NCI-H1092 (cell line): ENCODE measurements at regions not wholly inside any gene's neighbourhood (a gene's known extent, or its start where the extent isn't known, plus 50 kb on each side); places are given as distances from the start of the nearest gene placed in this dataset.
"Not testable (repeated sequence)": the region's sequence is repeated elsewhere in the genome, so short reads cannot be mapped to it uniquely, and the experiment has no call there.

Source experiments
- DNase-seq: peaks from one replicate; lab custom pipeline; 2025; lab: John Stamatoyannopoulos, UW

DNA sequence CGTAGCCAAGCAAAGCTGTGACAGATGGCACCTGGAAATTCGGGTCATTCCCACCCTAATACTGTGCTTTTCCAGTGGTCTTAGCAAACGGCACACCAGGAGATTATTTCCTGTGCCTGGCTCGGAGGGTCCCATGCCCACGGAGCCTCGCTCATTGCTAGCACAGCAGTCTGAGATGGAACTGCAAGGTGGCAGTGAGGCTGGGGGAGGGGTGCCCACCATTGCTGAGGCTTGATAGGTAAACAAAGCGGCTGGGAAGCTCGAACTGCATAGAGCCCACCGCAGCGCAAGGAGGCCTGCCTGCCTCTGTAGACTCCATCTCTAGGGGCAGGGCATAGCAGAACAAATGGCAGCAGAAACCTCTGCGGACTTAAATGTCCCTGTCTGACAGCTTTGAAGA, 942.8 kb downstream of the METTL15 start:
- DNase-seq = not testable (repeated sequence)

DNA sequence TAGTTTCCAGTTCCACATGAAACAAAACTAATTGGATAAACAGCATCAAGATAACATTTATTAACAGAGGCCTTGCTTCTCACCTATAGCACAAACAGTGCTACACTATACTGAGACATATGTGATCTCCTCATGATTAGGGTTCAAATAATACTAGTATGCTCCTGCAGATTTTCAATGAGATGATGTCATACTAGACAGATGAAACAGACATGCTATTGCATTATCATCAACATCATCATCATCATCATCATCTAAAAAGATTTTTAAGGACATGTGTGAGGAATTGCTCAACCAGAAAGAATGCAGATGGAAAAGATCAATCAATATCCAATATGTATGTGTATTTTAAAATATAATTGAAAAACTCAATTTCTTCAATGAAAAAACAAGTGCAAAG, 932.3 kb downstream of the METTL15 start:
- DNase-seq = no peak

DNA sequence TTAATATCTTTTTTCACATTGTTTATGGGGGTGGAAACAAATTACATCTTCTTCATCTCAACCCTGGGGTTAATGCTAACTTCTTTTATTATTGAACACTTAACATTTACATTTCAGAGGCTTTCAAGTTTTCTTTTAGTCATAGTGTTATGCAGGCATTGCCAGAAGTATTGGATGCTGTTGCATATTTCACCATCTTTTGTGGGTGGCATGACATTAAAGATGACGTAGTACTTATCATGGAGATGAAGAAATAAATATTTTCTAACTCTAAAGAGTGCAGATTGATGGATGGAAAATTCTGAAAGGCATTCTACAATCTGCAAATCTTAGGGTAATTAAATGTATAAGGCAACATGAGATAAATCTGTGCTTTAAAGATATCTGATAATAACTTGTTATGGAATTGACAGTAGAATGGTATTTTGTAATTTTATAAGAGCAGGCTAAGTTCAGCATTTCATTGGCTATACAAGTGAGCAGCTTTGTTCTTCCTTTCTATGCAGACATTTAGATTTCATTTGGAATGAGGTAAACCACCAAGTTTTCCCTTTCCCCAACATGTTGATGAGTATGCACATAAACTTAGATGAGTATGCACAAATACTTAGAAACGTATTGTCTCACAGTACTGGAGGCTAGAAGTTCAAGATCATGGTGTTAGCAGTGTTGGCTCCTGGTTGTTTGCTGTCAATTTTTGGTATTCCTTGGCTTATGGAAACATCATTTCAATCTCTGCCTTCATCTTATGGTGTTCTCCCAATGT, 924.4 kb downstream of the METTL15 start:
- no peak for DNase-seq

DNA sequence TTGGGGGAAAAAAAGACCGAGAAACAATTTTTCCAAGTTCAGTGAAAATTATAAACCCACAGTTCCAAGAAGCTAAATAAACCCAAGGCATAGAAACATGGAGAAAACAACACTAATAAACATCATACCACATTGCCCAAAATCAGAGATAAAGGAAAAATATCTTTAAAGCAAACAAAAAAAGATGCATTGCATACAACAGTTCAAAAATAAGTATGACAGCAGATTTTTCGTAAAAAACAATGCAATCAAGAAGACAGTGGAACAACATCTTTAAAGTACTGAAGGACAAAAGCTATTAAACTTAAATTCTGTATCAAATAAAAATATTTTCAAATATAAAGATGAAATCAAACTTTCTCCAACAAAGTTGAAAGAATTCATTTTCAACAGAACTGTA, 921.3 kb downstream of the METTL15 start:
- DNase-seq = no peak

DNA sequence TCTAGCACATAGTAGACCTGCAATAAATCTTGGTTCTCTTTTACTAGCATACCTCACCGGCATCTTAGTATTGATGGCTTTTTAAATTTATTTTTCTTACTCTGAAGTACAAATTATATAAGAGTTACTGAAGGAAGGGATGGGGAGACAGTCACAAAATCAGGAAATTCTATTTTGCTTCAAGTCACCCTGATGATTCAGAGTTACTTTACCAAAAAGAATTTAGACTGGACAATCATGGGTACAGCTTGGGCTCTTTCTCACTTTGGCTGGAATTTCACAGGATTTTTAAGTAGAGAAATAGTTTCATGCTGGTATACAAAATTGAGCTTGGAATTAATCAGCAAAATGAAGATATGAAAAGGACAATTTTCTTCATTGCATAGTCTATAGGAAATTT, 919.2 kb downstream of the METTL15 start:
- no peak for DNase-seq

DNA sequence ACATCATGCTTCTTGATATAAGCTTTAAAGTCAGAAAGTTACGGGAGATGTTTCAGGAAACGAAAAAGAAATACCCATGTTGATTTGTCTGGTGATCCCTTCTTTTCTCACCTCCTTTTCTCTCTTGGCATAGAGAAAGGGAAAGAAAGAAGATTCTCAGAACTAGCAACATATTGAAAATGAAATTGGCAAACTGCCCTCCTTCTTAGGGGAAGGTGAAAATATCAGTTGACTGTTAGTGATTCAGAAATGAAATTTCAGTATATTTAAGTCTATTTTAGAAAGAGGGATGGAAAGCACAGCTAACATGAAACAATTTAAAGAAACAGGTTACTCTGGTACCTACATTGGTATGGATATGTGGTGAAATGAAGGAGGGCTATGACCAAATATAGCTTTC, 918.1 kb downstream of the METTL15 start:
- no peak for DNase-seq

DNA sequence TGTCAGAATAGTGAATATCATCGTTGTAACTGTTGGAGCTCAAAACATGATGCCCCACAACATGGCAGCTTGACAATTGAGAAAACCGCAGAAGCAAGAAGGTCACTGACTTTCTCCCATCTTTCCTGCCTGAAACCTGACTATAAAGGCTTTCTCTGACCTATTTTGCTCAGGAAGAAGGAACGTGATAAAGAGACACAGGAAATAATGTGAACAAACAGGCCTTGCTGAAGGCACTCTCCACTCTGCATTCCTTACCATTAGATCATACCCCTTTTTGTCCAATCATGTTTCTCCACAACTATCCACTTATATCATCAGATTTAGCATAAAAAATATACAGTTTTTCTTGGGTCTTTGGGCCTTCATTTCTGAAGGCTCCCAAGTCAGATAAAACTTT, 916.8 kb downstream of the METTL15 start:
- DNase-seq = no peak

DNA sequence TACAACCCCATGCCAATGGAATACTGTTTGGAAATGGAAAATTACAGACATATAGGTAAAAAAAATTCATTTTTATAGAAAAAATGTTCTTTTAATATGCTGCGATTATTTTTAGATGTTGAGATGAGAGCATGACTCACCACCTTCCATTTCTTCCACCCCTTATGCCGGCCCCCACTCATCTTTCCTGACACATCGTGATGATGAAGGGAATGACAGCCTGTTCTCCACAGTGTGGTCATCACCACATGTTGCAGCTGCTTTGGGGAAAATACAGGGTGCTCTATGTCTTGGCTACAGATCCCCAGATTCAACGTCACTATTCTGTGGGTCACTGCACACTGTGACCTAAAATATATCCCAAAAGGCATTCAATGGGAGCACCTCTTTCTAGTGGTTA, 916.2 kb downstream of the METTL15 start:
- DNase-seq = no peak

DNA sequence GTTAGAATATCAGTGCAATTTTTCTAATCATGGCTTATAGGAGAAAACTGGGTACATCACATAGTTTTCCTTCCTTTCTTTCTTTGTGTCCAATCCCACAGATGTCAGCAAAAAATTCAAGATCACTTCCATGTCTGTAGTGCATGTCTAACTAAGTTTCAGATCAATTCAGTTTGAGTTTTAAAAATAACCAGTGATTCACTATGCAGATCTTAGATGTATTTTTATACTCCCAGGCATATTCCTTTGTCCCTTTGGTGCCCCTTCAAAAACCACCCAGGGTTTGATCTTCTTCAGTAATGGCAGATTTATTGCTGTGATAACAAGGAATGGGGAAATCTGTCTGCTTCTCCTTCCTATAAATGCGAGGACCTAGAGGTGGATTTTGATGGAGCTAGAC, 915.6 kb downstream of the METTL15 start:
- DNase-seq = no peak

DNA sequence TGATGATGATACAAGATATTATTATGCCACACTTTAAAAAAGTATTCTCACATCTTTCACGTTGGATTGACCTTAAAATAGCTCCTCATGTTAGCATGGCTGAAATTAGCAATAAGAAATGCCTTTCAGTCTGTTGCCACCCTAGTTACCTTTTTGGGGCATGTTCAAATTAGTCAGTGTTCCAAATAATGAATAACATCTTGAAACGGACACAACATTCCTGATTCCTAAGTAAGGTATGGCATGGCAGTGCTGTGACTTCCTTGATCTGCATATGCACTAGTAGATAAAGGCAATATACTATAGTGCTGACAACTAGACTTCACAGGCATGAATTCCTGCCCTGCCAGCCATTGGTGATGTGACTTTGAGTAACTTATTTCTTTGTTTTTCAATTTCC, 914.5 kb downstream of the METTL15 start:
- DNase-seq = no peak

DNA sequence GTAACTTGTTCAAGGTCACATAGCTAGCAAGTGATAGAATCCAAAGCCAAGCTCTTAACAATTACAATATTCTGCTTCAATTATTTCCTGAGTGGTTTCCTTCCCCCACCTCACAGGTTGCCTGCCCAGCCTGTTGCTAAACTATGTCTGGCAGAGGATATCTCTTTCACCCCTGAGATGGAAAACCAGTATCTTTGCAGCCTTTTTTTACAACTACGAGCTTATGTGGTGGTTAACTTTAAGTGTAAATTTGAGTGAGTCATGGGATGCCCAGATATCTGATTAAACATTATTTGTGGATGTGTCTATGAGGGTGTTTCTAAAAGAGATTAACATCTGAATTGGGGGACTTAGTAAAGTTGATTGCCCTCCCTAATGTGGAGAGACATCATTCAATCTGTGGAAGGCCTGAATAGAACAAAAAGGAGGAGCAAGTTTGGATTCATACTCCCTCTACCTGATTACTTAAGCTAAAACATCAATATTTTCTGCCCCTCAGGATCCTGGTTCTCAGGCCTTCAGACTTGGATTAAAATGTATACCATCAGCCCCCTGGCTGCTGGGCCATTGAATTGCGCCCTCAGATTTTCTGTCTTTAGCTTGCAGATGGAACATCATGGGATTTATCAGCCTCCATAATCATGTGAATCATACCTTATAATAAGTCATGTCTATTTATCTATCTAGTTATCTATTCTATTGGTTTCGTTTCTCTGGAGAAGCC, 911.9 kb downstream of the METTL15 start:
- no peak for DNase-seq

DNA sequence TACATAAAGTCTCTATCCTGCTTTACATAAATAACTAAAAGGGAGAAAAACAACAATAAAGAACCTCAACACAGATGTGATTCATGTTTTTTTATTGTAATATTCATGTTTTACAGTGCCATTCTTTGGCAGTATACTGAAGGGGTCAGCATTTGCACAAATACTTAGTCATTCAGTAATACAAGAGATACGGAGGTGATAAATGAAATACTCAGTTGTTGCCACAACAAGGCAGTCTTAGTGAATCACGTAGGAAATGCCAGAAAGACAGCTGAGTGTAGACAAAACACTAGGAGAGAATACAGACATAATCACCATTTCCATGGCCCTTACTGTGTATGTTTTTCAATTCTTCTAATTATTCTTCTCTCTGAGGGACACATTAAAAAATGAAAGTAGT, 910.4 kb downstream of the METTL15 start:
- DNase-seq = no peak

DNA sequence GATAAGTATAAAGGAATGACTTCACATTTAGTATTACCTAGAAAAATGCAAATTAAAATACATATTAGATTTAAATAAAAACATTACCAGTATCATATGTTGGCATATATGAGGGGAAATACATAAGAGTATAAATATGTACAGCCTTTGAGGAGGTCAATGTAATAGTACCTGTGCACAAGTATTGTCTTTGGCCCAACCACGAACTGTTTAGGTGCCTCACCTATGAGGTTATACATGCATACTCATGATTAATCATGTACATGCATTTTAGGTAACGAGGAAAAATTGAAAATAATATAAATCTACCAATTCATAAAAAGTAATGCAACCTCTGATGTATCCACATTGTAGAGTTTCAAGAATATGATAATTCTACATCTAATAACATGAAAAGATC, 909.8 kb downstream of the METTL15 start:
- DNase-seq = no peak

DNA sequence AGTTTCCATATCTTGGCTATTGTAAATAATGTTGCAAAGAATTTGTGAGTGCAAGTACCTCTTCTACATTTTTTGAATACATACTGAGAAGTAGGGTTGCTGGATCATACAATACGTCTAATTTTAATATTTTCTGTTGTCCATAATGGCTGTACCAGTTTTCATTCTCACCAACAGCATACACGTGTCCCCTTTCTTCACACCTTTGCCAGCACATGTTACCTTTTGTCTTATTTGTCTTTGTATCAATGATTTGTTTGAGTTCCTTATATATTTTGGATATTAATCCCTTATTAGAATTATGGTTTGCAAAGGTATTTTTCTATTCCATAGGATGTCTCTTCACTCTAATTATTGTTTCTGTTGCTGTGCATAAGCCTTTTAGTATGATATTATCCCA, 904.3 kb downstream of the METTL15 start:
- no peak for DNase-seq

DNA sequence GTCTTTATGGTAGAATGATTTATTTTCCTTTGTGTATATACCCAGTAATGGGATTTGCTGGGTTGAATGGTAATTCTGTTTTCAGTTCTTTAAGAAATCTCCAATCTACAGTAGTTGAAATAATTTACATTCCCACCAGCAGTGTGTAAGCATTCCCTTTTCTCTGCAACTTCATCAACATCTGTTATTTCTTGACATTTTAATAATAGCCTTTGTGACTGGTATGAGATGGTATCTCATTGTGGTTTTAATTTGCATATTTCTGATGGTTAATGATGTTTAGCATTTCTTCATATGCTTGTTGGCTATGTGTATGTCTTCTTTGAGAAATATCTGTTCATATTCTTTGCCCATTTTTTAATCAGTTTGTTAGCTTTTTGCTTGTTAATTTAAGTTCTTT, 901.2 kb downstream of the METTL15 start:
- no peak for DNase-seq

DNA sequence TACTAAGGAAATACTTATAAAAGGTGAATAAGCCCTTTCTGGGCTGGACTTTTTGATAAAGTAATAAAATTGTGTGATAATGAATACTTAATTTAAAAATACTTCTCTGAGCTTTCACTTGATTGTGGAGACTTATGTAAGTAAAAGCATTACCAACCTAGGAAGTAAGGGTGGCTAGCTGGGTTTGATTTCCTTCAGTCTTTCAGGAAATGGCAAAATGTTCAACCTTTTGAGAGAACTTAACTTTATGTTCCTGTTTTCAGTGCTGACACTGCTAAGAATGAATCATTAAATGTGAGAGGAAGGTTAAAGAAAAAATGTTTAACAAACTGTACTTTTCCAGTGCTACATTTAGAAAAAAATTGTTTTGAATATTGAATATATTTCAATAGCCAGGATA, 900.3 kb downstream of the METTL15 start:
- no peak for DNase-seq

DNA sequence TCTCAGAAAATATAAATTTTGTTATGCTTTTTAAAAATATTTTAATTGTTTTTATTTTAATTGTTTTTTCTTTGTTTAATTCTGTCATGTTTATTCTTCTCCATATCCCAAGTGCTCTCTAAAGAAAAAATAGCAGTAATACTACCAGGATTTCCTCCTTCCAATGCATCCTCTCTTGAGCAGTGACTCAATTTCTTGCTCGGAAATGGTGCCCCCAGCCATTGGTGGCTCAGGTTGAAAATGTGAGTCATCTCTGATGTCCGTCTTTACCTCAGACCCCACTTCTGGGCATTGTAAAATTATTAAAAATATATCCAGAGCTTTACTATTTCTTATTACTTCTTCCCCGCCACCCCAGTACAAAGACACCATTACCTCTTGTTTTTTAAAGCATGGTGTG, 898.5 kb downstream of the METTL15 start:
- DNase-seq = no peak

DNA sequence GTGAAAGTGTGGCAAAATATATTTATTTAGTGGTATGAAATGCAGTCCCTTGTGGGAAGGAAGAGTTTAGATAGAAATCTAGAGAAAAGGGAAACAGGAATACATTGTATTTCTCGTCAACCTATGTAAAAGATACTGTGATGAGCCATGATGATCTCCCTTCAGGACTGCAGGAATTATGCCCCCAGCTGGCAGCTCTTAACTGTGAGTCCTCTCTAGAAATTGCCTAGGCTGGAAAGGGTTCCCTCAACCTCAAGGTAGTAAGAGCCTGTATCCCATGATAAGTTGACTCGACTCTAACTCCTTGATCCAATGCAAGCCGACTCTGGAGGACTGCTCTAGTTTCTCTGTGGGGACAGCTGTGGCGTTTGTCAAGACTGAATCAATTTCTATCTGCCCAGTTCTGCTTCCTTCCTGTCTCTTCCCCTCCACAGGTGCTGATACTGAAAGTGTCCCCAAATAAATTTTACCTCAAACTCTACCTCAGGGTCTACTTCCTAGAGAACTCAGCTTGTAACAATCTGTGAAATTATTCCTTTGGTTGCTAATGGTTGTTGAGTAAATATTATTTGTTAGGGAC, 897.3 kb downstream of the METTL15 start:
- no peak for DNase-seq

DNA sequence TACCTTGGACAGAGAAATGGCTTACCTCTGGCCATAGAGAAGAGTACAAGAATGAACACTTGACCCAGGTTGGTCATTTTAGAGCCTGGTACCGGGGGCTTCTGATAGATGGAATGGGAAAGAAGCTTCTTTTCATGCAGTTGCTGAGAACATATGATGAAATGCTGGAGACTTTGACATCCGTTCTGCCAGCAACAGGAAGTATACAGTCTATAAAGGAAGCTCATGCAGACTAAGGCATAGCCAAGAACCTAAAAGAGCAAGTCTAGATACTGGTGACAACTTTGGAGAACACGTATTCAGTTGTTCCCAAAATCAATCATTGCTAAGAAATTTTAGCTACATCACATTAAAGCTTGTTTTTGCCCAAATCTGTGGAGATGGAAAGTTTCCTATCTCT, 894.6 kb downstream of the METTL15 start:
- DNase-seq = no peak

DNA sequence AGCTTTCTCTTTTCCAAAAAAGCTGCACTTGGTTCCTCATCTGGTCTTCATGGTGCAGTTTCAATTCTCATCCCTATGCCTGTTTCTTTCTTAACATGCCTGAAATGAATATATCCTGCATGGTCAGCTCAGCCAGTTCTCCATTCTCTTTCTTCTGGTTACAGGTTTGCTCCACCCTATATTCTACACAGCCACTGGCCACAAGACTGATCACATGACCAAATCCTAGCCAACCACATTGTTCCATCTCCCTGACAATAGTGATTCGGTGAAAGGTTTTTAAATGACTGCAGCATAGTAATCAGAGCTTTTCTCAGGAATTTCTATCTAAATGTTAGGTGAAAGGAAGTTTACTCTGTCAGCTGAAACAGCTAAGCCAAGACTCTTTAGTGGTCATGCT, 891.4 kb downstream of the METTL15 start:
- DNase-seq = no peak

DNA sequence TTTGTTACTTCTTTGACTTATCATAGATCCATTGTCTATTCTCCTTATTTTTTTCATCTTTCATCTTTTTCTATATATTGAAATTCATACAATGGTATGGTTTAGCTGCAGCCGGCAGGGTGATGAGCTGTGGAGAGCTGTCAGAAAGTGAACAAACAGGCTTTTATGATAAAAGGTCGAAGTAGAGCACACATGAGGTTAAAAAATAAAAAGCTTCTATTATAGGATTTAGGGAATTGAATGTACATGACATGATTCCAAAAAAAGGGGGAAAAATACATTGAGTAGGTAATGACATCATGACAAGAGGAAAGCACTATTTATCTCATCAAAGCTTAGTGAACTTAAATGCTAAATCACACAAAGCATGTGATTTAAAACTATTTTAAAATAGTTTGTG, 884.8 kb downstream of the METTL15 start:
- no peak for DNase-seq

DNA sequence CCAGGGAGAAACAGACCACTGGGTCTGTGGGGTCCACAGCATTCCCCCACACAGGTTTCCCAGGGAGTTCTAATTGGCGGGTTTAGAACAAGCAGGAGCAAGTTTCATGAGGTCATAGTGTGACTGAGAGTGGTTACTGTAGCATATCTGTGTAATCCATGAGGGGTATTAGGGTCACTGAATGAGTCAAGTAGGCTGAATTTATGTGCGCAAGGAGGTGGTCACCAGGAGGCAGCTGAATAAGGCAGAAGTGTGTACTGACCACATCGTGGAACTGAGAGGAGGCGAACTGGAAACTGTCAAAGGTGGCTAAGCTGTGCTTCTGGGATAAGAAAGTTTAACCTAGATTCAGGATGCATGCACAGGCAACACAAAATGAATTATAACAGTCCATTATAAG, 876.0 kb downstream of the METTL15 start:
- DNase-seq = no peak

DNA sequence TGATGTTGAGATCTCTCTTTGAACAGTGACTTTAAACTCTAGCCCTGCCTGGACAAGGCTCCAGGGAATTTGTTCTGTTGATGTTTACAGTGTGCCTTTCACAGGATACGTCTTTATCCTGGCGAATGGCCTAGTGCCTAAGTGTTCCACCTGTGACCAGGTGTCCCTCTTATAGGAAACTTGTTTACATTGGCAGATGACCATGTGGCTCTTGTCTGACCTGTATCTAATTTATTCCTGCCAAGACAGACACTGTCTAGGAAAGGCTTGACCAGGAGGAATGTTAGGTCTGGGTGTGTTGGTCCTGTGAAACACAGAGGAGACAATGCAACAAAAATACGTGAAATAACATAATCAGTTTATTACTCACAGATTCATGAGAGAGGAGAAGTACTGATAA, 875.6 kb downstream of the METTL15 start:
- no peak for DNase-seq

DNA sequence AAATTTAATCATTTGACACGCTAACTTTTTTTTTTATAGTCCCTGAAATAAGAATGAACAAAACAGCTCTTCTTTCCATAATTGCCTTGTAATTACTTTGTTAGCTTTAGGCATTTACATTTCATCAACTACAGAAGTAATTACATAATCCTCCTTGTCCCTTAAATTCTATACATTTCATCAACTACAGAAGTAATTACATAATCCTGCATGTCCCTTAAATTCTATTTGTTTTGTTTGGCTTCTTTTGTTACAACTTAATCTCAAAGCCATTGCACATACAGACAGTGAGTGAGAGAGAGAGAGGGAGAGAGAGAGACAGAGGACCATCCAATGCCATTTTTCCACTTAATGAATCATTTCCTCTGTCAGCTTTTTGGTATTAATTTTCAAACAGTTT, 873.2 kb downstream of the METTL15 start:
- DNase-seq = no peak
